ENCODE measurements at regions not wholly inside any gene's neighbourhood (a gene's known extent, or its start where the extent isn't known, plus 50 kb on each side); places are given as distances from the start of the nearest gene placed in this dataset.

- H3K36me3 ChIP-seq (ENCODE audit: insufficient read depth, low read length), result no peaks in the 10 kb centered on the region
Measured at GRCh38 chr5:34541067-34541466, 115.1 kb upstream of the RAI14 start.

GRCh38 chr5:34542818-34543217 is 113.3 kb upstream of the RAI14 start:
- H3K4me2 ChIP-seq (ENCODE audit: insufficient read depth, low read length), result no peak overlapping the region
- no peaks in the 10 kb centered on the region for H3K27me3 ChIP-seq (ENCODE audit: insufficient read depth, low read length)
- TF ChIP-seq, protein P1, sequence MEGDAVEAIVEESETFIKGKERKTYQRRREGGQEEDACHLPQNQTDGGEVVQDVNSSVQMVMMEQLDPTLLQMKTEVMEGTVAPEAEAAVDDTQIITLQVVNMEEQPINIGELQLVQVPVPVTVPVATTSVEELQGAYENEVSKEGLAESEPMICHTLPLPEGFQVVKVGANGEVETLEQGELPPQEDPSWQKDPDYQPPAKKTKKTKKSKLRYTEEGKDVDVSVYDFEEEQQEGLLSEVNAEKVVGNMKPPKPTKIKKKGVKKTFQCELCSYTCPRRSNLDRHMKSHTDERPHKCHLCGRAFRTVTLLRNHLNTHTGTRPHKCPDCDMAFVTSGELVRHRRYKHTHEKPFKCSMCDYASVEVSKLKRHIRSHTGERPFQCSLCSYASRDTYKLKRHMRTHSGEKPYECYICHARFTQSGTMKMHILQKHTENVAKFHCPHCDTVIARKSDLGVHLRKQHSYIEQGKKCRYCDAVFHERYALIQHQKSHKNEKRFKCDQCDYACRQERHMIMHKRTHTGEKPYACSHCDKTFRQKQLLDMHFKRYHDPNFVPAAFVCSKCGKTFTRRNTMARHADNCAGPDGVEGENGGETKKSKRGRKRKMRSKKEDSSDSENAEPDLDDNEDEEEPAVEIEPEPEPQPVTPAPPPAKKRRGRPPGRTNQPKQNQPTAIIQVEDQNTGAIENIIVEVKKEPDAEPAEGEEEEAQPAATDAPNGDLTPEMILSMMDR (IDR thresholded peaks at IDR 0.05; ENCODE audit: extremely low read depth, low read depth, low read length), result no peak
- no peaks in the 10 kb centered on the region for H3K36me3 ChIP-seq (ENCODE audit: insufficient read depth, low read length)
- no peak for DNase-seq (ENCODE audit: insufficient read length, low spot score, missing footprints)
- H3K27ac ChIP-seq (ENCODE audit: low read depth, low read length), result no peak overlapping the region
- H3K79me2 ChIP-seq (ENCODE audit: insufficient read depth, low read length), result no peaks in the 10 kb centered on the region
- H4K20me1 ChIP-seq (ENCODE audit: insufficient read depth, low read length), result no peaks in the 10 kb centered on the region
- H3K4me1 ChIP-seq (ENCODE audit: insufficient read depth, low read length), result peaks cover 13% of the 10 kb centered on the region
- no peak overlapping the region for H2AFZ ChIP-seq (ENCODE audit: low read length)
- H3K9me3 ChIP-seq (ENCODE audit: low read depth, low read length), result no peaks in the 10 kb centered on the region
- H3K4me3 ChIP-seq (ENCODE audit: insufficient read depth, low read length), result no peak overlapping the region

More at GRCh38 chr5:34541067-34541466, 115.1 kb upstream of the RAI14 start:
- no peak overlapping the region for H3K4me3 ChIP-seq (ENCODE audit: insufficient read depth, low read length)
- H2AFZ ChIP-seq (ENCODE audit: low read length), result no peak overlapping the region
- no peak overlapping the region for H3K4me2 ChIP-seq (ENCODE audit: insufficient read depth, low read length)
- peaks cover 17% of the 10 kb centered on the region for H3K4me1 ChIP-seq (ENCODE audit: insufficient read depth, low read length)
- H4K20me1 ChIP-seq (ENCODE audit: insufficient read depth, low read length), result no peaks in the 10 kb centered on the region
- TF ChIP-seq, protein P1 (IDR thresholded peaks at IDR 0.05; ENCODE audit: extremely low read depth, low read depth, low read length), result no peak
- no peak for DNase-seq (ENCODE audit: insufficient read length, low spot score, missing footprints)
- H3K9me3 ChIP-seq (ENCODE audit: low read depth, low read length), result no peaks in the 10 kb centered on the region
- H3K79me2 ChIP-seq (ENCODE audit: insufficient read depth, low read length), result no peaks in the 10 kb centered on the region
- H3K27ac ChIP-seq (ENCODE audit: low read depth, low read length), result no peak overlapping the region
- H3K27me3 ChIP-seq (ENCODE audit: insufficient read depth, low read length), result no peaks in the 10 kb centered on the region

DNA sequence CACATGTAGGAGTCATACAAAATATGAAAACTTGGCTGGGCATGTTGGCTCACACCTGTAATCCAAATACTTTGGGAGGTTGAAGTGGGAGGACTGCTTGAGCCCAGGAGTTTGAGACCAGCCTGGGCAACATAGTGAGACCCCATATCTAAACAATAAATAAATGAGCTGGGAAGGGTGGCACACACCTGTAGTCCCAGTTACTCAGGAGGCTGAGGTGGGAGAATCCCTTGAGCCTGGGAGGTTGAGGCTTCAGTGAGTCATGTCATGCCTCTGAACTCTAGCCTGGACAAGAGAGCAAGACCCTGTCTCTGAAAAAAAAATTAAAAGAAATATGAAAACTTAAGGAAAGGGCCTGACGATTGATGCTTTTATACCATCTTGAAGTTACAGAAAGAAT is 112.4 kb upstream of the RAI14 start:
- H3K27me3 ChIP-seq (ENCODE audit: insufficient read depth, low read length), result no peaks in the 10 kb centered on the region
- H3K79me2 ChIP-seq (ENCODE audit: insufficient read depth, low read length), result no peaks in the 10 kb centered on the region
- TF ChIP-seq, protein P1 (IDR thresholded peaks at IDR 0.05; ENCODE audit: extremely low read depth, low read depth, low read length), result no peak
- H3K4me1 ChIP-seq (ENCODE audit: insufficient read depth, low read length), result peaks cover 8% of the 10 kb centered on the region
- DNase-seq (ENCODE audit: insufficient read length, low spot score, missing footprints), result no peak
- no peak overlapping the region for H3K27ac ChIP-seq (ENCODE audit: low read depth, low read length)
- H3K36me3 ChIP-seq (ENCODE audit: insufficient read depth, low read length), result no peaks in the 10 kb centered on the region
- H3K9me3 ChIP-seq (ENCODE audit: low read depth, low read length), result no peaks in the 10 kb centered on the region
- H3K4me2 ChIP-seq (ENCODE audit: insufficient read depth, low read length), result no peak overlapping the region
- no peak overlapping the region for H2AFZ ChIP-seq (ENCODE audit: low read length)
- H3K4me3 ChIP-seq (ENCODE audit: insufficient read depth, low read length), result no peak overlapping the region
- H4K20me1 ChIP-seq (ENCODE audit: insufficient read depth, low read length), result no peaks in the 10 kb centered on the region

DNA sequence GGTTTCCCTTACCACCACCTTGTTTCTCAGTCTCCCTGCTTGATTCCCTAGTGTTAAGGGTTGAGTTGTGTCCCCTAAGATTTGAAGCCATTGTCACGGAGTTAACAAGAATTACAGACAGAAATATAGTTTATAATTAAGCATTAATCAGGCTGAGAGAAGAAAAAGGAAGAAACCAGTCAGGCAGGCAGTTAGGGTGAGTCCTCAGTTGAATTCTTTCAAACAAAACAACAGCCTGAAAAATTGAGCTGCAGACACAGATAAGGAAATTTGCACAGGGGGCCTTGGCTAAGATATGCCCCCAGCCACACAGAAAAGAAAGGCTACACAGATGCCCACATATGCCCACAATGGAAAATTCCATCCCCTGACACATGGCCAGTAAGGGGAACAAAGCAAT is 111.7 kb upstream of the RAI14 start:
- no peaks in the 10 kb centered on the region for H3K9me3 ChIP-seq (ENCODE audit: low read depth, low read length)
- H3K4me1 ChIP-seq (ENCODE audit: insufficient read depth, low read length), result peaks cover 3% of the 10 kb centered on the region

More for the DNA sequence above, 111.7 kb upstream of the RAI14 start:
- H3K36me3 ChIP-seq (ENCODE audit: insufficient read depth, low read length), result no peaks in the 10 kb centered on the region
- H4K20me1 ChIP-seq (ENCODE audit: insufficient read depth, low read length), result no peaks in the 10 kb centered on the region
- TF ChIP-seq, protein P1 (IDR thresholded peaks at IDR 0.05; ENCODE audit: extremely low read depth, low read depth, low read length), result no peak
- H3K4me2 ChIP-seq (ENCODE audit: insufficient read depth, low read length), result no peak overlapping the region
- DNase-seq (ENCODE audit: insufficient read length, low spot score, missing footprints), result no peak
- no peak overlapping the region for H3K4me3 ChIP-seq (ENCODE audit: insufficient read depth, low read length)
- H3K27me3 ChIP-seq (ENCODE audit: insufficient read depth, low read length), result no peaks in the 10 kb centered on the region
- H3K27ac ChIP-seq (ENCODE audit: low read depth, low read length), result no peak overlapping the region
- no peak overlapping the region for H2AFZ ChIP-seq (ENCODE audit: low read length)
- no peaks in the 10 kb centered on the region for H3K79me2 ChIP-seq (ENCODE audit: insufficient read depth, low read length)

All from osteoblast (primary cell).